DMS 273 (cell line): ENCODE measurements at regions not wholly inside any gene's neighbourhood (a gene's known extent, or its start where the extent isn't known, plus 50 kb on each side); places are given as distances from the start of the nearest gene placed in this dataset.
"Not testable (repeated sequence)": the region's sequence is repeated elsewhere in the genome, so short reads cannot be mapped to it uniquely, and the experiment has no call there.

Experiments used
- DNase-seq: peaks from one replicate; lab custom pipeline; 2025; ENCODE audit not compliant: unreplicated experiment; lab: John Stamatoyannopoulos, UW

GRCh38 chr18:1103537-1103936 lies 198.9 kb downstream of the ADCYAP1 start:
- DNase-seq = peak; percentile 8

- DNase-seq = peak; percentile 15
Measured at GRCh38 chr18:1104181-1104881, 199.7 kb downstream of the ADCYAP1 start.

DNA sequence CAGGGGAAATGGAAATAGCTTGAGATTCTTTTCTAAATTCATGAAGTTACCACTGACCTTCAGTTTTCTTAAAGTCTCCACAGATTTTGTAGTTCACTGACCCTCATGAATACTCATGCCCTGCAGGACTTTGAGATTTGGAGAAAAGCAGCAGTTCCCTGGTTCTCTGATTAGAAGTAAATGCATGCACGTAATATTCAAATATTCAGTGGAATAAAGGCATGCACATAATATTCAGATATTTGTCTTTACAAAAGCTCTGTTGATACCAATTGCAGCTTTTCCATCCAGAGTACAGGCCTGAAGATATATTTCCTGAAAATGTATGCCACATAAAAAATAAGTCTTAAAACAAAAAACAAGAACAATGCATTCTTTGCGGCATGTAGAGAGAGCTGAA lies 219.8 kb downstream of the ADCYAP1 start:
- DNase-seq = no peak

DNA sequence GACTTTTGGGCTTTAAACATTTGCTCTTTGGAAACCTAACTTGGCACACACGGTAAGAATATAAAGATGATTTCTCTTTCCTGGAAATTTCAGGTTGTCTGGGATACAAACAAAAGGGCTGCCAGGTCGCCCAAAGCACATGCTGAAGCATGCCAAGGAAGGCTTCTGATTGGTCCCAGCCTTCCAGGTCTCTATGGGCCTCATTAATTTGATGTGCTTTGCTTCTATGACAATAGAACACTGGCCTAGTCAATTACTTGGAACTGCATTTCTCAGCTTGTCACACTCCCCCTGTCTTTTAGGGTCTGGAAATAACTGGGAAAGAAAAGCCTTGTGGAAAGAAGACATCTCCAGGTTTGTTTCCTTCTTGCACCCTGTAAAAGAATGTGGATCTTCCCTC lies 228.9 kb downstream of the ADCYAP1 start:
- DNase-seq = no peak

DNA sequence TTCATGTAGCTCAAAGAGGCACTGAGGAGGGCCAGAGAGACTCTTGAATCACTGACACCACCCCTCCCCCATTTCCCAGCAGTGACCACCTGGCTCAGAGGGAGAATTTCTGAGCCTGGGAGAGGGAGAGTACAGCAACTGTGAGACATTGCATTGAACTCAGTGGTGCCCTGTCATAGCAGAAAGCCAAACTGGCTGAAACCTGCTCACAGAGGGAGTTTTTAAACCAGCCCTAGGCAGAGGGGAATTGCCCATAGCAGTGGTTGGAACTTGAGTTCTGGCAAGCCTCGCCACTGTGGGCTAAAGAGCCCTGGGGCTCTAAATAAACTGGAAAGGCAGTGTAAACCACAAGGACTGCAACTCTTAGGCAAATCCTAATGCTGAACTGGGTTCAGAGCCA lies 243.1 kb downstream of the ADCYAP1 start:
- DNase-seq = peak; percentile 5

- DNase-seq = no peak
Measured at GRCh38 chr18:1149709-1150108, 245.0 kb downstream of the ADCYAP1 start.

DNA sequence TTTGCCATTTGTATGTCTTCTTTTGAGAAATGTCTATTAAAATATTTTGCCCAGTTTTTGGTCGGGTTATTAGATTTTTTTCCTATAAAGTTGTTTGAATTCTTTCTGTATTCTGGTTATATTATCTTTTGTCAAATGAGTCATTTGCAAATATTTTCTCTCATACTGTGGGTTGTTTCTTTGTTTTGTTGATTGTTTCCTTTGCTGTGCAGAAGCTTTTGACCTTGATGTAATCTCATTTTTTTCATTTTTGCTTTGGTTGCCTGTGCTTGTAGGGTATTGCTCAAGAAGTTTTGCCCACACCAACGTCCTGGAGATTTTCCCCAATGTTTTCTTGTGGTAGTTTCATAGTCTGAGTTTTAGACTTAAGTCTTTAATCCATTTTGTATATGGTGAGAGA lies 245.7 kb downstream of the ADCYAP1 start:
- DNase-seq = no peak

DNA sequence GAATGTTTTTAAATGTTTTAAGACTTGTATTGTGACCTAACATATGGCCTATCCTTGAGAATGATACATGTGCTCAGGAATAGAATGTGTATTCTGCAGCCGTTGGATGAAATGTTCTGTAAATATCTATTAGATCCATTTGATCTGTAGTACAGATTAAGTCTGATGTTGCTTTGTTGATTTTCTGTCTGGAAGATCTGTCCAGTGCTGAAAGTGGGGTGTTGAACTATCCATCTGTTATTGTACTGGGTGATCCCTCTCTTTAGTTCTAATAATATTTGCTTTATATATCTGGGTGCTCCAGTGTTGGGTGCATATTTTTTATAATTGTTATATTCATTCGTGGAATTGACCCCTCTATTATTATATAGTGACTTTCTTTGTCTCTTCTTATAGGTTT lies 248.3 kb downstream of the ADCYAP1 start:
- not testable (repeated sequence) for DNase-seq

- no peak for DNase-seq
Measured at GRCh38 chr18:1173593-1173992, 268.9 kb downstream of the ADCYAP1 start.

DNA sequence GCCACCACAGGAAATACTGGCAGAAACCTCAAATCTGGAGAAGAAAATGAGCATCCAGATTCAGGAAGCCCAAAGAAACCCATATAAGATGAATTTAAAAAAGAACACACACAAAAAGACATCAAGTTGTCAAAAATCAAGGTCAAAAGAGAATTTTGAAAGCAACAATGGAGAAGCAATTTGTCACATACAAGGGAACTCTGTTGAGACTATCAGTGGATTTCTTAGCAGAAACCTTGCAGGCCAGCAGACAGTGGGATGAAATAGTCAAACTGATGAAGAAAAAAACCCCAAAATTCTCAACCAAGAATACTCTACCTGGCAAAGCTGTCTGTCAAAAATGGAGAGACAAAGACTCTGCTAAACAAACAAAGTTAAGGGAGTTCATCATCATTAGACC lies 272.6 kb downstream of the ADCYAP1 start:
- DNase-seq = no peak

DNA sequence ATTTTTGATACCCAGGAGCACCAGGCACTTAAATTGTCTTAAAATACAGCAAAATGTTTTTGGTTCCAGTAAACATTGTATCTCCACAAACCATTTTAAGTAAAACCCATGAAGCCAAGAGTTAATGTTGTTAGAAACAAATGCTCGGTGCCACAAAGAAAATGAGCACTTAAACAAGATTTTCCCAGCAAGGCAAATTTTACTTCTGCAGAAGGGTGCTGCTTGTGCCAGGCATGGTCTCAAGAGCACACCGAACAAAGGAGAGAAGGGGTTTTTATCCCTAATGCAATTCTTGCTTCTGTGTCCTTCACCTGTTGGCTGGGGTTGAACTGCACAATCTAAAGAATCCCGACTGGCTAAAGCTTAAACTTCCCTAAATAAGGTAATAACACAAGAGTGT lies 286.7 kb downstream of the ADCYAP1 start:
- no peak for DNase-seq

DNA sequence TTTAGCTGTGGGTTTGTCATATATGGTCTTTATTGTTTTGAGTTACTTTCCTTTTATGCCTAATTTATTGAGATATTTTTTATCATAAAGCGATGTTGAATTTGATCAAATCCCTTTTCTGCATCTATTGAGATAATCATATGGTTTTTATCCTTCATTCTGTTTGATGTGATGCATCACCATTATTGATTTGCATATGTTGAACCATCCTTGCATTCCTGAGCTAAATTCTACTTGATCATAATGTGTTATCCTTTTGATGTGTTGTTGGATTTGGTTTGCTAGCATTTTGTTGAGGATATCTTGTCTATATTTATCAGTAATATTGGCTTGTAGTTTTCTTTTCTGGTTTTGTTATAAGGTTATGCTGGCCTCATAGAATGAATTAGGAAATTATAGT lies 308.5 kb downstream of the ADCYAP1 start:
- peak; percentile 8 for DNase-seq

DNA sequence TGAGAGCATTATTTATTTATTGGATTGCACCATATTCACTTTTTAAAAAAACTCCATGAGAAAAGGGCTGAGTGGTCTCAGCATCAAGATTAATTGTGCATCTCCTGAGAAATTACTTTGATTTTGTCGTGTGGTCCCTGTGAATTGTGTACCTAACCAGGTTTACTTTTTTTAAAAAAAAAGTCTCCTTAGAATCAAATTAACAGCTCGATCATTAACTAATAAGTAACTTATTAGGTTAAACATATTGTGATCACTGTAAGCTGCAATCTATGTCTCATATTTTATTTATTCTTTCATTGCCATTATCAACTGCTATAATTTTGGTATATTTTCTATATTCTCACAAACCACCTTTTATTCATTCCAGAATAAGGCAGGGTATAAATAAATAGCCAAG lies 318.2 kb downstream of the ADCYAP1 start:
- DNase-seq = no peak

- no peak for DNase-seq
Measured at GRCh38 chr18:1227025-1227424, 322.4 kb downstream of the ADCYAP1 start.

GRCh38 chr18:1229634-1230033 lies 325.0 kb downstream of the ADCYAP1 start:
- no peak for DNase-seq

DNA sequence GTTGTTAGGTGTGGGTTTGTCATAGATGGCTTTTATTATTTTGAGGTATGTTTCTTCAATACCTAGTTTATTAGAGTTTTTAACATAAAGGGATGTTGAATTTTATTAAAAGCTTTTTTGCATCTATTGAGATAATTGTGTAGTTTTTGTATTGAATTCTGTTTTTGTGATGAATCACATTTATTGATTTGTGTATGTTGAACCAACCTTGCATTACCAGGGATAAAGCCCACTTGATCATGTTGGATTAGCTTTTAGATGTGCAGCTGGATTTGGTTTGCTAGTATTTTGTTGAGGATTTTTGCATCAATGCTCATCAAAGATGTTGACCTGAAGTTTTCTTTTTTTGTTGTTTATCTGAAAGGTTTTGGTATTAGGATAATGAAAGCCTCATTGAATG lies 328.2 kb downstream of the ADCYAP1 start:
- no peak for DNase-seq

GRCh38 chr18:1240701-1241100 lies 336.0 kb downstream of the ADCYAP1 start:
- DNase-seq = no peak

GRCh38 chr18:1244397-1245122 lies 339.9 kb downstream of the ADCYAP1 start:
- DNase-seq = no peak

DNA sequence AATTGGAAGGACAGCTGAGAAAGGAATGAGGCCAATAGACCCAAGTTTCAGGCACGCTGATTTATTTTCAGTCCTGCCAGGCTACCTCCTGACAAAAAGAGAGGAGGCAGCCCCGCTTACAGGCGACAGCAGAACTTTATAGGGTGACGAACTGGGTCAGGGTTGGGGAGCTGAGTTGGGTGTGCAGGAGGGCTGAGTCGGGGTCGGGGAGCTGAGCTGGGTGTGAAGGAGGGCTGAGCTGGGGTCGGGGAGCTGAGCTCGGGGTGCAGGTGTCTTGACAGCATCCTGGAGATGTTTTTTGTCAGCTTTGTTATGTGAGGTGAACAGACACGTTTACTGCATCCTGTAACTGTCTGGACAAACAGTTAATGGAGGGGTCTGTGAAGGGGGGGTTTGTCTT lies 342.2 kb downstream of the ADCYAP1 start:
- DNase-seq = no peak

DNA sequence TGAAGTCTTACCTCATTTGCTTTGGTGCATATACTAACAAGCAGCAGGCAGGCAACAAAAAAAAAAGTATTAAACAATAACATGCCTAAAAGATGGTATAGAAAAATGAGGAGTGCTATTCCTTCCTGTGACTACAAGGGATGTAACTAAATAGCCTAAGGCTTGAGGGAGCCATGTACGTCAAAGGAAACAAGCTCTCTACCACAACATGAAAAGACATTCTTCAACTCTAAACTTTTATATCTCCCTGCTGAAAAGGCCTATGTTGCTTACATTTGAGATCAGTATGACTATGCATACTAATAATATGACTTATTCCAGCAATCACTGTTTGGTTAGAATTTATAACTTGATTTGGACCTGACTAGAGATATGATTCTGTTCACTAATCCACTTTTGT lies 347.9 kb downstream of the ADCYAP1 start:
- DNase-seq = no peak

- no peak for DNase-seq
Measured at GRCh38 chr18:1252936-1253335, 348.3 kb downstream of the ADCYAP1 start.

DNA sequence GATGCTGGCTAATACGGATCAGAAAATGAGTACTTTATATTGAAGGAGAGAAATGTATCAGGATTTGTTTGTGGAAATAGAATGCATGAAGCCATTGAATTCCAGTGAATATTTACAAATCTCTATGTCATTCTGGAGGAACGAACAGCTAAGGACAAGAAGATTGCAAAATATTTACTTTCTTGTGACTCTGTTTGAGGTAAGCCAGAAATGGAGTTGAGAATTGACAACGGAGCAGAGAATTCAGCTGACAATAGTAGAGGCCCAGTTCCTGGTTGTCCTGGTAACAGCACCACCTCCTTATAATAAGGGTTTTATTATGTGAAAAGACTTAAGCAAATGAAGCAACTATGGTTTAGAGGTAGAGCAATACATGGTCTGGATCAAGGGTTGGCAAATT lies 349.2 kb downstream of the ADCYAP1 start:
- DNase-seq = no peak

DNA sequence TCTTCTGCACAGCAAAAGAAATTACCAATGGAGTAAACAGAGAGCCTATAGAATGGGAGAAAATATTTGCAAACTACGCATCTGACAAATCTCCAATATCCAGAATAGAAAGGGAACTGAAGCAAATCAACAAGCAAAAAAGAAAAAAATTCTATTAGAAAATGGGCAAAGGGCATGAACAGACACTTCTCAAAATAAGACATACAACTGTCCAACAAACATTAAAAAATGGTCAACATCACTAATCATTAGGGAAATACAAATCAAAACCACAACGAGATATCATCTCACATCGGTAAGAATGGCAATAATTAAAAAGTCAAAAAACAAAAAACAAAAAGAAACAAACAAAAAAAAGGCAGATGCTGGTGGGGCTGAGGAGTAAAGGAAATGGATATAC lies 356.4 kb downstream of the ADCYAP1 start:
- no peak for DNase-seq
